CD4-positive, alpha-beta T cell (primary cell): ENCODE measurements at regions not wholly inside any gene's neighbourhood (a gene's known extent, or its start where the extent isn't known, plus 50 kb on each side); places are given as distances from the start of the nearest gene placed in this dataset.

ENCODE experiments used
- ATAC-seq: fragments of 200-7000 bp; cut with Tn5 transposase; one replicate; pipeline ENCODE4 v1.10.0; 2022; ENCODE audit warnings: mild to moderate bottlenecking; ENCODE audit not compliant: poor library complexity
- CTCF ChIA-PET: fragments of 350-600 bp; sonication (Branson Sonifier 250); formaldehyde crosslinking; loops from one replicate; lab custom pipeline; 2021; ENCODE audit warnings: antibody characterized with exemption, inconsistent platforms; lab: Charles Lee
- POLR2A ChIA-PET: fragments of 350-600 bp; sonication (Branson Sonifier 250); formaldehyde crosslinking; loops from one replicate; lab custom pipeline; 2021; ENCODE audit warnings: antibody characterized with exemption, inconsistent platforms; lab: Charles Lee
- DNase-seq, 14 experiments: peaks; one replicate each; pipeline ENCODE4 v3.0.0-alpha.2; 2013 to 2020; ENCODE audit warnings: mixed read lengths in 2 of 14
- H3K27ac ChIP-seq, 2 donors: one replicate each; pipeline versions ENCODE4 v1.5.1 to v1.7.0; 2013; ENCODE audit warnings: low read length in 2 of 2, low read depth in 1 of 2, mild to moderate bottlenecking in 1 of 2
- H3K27me3 ChIP-seq, 2 experiments: 1 replicate in 1 of 2; 2 replicates in 1 of 2; pipeline versions ENCODE4 v1.6.1 to v1.7.0; 2013; ENCODE audit warnings: low read length in 2 of 2, control low read depth in 1 of 2, mild to moderate bottlenecking in 1 of 2, moderate library complexity in 1 of 2; ENCODE audit not compliant: insufficient read depth in 2 of 2, control insufficient read depth in 1 of 2
- H3K36me3 ChIP-seq: one replicate; pipeline ENCODE4 v1.6.1; 2013; ENCODE audit warnings: low read length, control low read depth; ENCODE audit not compliant: insufficient read depth
- H3K4me1 ChIP-seq: one replicate; pipeline ENCODE4 v1.6.1; 2013; ENCODE audit warnings: low read length, control low read depth; ENCODE audit not compliant: insufficient read depth
- H3K4me3 ChIP-seq: one replicate; pipeline ENCODE4 v1.5.1; 2013; ENCODE audit warnings: mild to moderate bottlenecking, low read length, moderate library complexity
- H3K9me3 ChIP-seq, 2 experiments: 1 replicate in 1 of 2; 2 replicates in 1 of 2; pipeline versions ENCODE4 v1.6.1 to v1.7.0; 2013; ENCODE audit warnings: low read length in 2 of 2, mild to moderate bottlenecking in 2 of 2, control low read depth in 1 of 2, moderate library complexity in 1 of 2; ENCODE audit not compliant: control insufficient read depth in 1 of 2, insufficient read depth in 1 of 2
- H3K27ac Mint-ChIP-seq: one replicate; pipeline ENCODE4 v1.8.0; 2020; ENCODE audit warnings: mixed read lengths
- H3K27me3 Mint-ChIP-seq: one replicate; pipeline ENCODE4 v1.8.0; 2021; ENCODE audit warnings: mixed read lengths
- H3K36me3 Mint-ChIP-seq: one replicate; pipeline ENCODE4 v1.8.0; 2021; ENCODE audit warnings: low read depth, mixed read lengths
- H3K4me1 Mint-ChIP-seq: one replicate; pipeline ENCODE4 v1.8.0; 2021; ENCODE audit warnings: low read depth, mixed read lengths
- H3K4me3 Mint-ChIP-seq: one replicate; pipeline ENCODE4 v1.8.0; 2020; ENCODE audit warnings: mild to moderate bottlenecking, mixed read lengths
- H3K9me3 Mint-ChIP-seq: one replicate; pipeline ENCODE4 v1.8.0; 2020; ENCODE audit warnings: mixed read lengths
- CTCF ChIP-seq: fragments of 200-600 bp; IDR thresholded peaks from one replicate; pipeline ENCODE4 v1.8.0; 2022; ENCODE audit warnings: antibody characterized with exemption, mild to moderate bottlenecking
- intact Hi-C, 2 experiments: fragments of 100-400 bp; cut with DNase I in 1 of 2; cut with micrococcal nuclease in 1 of 2; formaldehyde crosslinking; loops; one replicate each; pipeline versions ENCODE4 v1.15.1 to v1.9.0; 2023 to 2025; cut with DNase I, micrococcal nuclease

GRCh38 chr3:98709441-98709840, 53.7 kb upstream of the ST3GAL6 start:
- H3K4me3 Mint-ChIP-seq, result no peak overlapping the region
- TF ChIP-seq CTCF, result no peak
- ChIA-PET POLR2A (no interaction called here), CTCF (interaction anchor here (0.6 kb wide), 1 partner anchor 19 kb away, joined by 4 read pairs; no protein-coding TSS in a partner anchor)
- H3K4me3 ChIP-seq, result no peak overlapping the region
- no peaks in the 10 kb centered on the region for H3K4me1 ChIP-seq
- H3K27ac ChIP-seq, result no peak overlapping the region
- H3K9me3 ChIP-seq, result no peaks in the 10 kb centered on the region
- H3K4me1 Mint-ChIP-seq, result no peaks in the 10 kb centered on the region
- H3K36me3 ChIP-seq, result no peaks in the 10 kb centered on the region
- H3K27me3 ChIP-seq, result no peaks in the 10 kb centered on the region
- intact Hi-C loops, result no loop called here
- H3K9me3 Mint-ChIP-seq, result no peaks in the 10 kb centered on the region
- ATAC-seq (no peak), DNase-seq (no peak)
- no peak overlapping the region for H3K27ac Mint-ChIP-seq
- no peaks in the 10 kb centered on the region for H3K36me3 Mint-ChIP-seq
- H3K27me3 Mint-ChIP-seq, result peaks cover 12% of the 10 kb centered on the region

GRCh38 chr3:98710067-98710659, 53.0 kb upstream of the ST3GAL6 start:
- ChIA-PET POLR2A (interaction anchor here (0.5 kb wide), 1 partner anchor 22 kb away, joined by 3 read pairs; no protein-coding TSS in a partner anchor), CTCF (no interaction called here)
- Mint-ChIP-seq H3K4me1 (no peaks in the 10 kb centered on the region), H3K9me3 (no peaks in the 10 kb centered on the region), H3K27ac (no peak overlapping the region), H3K36me3 (no peaks in the 10 kb centered on the region), H3K4me3 (no peak overlapping the region), H3K27me3 (peaks cover 12% of the 10 kb centered on the region)
- no peak for TF ChIP-seq CTCF
- intact Hi-C loops, result no loop called here
- Histone ChIP-seq H3K4me3 (no peak overlapping the region), H3K27ac (no peak overlapping the region), H3K4me1 (no peaks in the 10 kb centered on the region), H3K36me3 (no peaks in the 10 kb centered on the region), H3K27me3 (no peaks in the 10 kb centered on the region), H3K9me3 (no peaks in the 10 kb centered on the region)
- DNase-seq, result no peak
- no peak for ATAC-seq

GRCh38 chr3:98711426-98711825, 51.7 kb upstream of the ST3GAL6 start:
- CTCF ChIA-PET, result interaction anchor here (0.7 kb wide), 1 partner anchor 36 kb away, joined by 3 read pairs; no protein-coding TSS in a partner anchor
- H3K9me3 Mint-ChIP-seq, result no peaks in the 10 kb centered on the region
- H3K27me3 Mint-ChIP-seq, result peaks cover 12% of the 10 kb centered on the region
- DNase-seq (no peak), ATAC-seq (no peak)
- Histone ChIP-seq H3K27me3 (no peaks in the 10 kb centered on the region), H3K4me3 (no peak overlapping the region), H3K36me3 (no peaks in the 10 kb centered on the region), H3K27ac (no peak overlapping the region), H3K9me3 (no peaks in the 10 kb centered on the region), H3K4me1 (no peaks in the 10 kb centered on the region)
- no peak overlapping the region for H3K27ac Mint-ChIP-seq
- no peak overlapping the region for H3K4me3 Mint-ChIP-seq
- H3K36me3 Mint-ChIP-seq, result no peaks in the 10 kb centered on the region
- no peaks in the 10 kb centered on the region for H3K4me1 Mint-ChIP-seq
- no peak for TF ChIP-seq CTCF
- intact Hi-C loops, result no loop called here
- POLR2A ChIA-PET, result no interaction called here
